ENCODE measurements at regions not wholly inside any gene's neighbourhood (a gene's known extent, or its start where the extent isn't known, plus 50 kb on each side); places are given as distances from the start of the nearest gene placed in this dataset.
A peak's percentile ranks its signal among the peaks of the same experiment; 100 is the strongest.
"Not testable (repeated sequence)": the region's sequence is repeated elsewhere in the genome, so short reads cannot be mapped to it uniquely, and the experiment has no call there.

DNA sequence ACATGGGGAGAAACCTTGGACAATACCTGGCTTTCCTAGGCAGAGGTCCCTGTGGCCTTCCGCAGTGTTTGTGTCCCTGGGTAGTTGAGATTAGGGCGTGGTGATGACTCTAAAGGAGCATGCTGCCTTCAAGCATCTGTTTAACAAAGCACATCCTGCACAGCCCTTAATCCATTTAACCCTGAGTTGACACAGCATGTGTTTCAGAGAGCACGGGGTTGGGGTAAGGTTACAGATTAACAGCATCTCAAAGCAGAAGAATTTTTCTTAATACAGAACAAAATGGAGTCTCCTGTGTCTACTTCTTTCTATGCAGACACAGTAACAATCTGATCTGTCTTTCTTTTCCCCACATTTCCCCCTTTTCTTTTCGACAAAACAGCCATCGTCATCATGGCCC is 244.7 kb upstream of the PRKCQ start:
- CTCF ChIA-PET; BruUV-seq (replicated peaks); ATAC-seq: not testable (repeated sequence)

GRCh38 chr10:6823770-6824169 is 243.7 kb upstream of the PRKCQ start:
- no peak for TF ChIP-seq EZH2phosphoT487 (IDR thresholded peaks at IDR 0.05; ENCODE audit: borderline replicate concordance, low read length)
- TF ChIP-seq, protein P1, sequence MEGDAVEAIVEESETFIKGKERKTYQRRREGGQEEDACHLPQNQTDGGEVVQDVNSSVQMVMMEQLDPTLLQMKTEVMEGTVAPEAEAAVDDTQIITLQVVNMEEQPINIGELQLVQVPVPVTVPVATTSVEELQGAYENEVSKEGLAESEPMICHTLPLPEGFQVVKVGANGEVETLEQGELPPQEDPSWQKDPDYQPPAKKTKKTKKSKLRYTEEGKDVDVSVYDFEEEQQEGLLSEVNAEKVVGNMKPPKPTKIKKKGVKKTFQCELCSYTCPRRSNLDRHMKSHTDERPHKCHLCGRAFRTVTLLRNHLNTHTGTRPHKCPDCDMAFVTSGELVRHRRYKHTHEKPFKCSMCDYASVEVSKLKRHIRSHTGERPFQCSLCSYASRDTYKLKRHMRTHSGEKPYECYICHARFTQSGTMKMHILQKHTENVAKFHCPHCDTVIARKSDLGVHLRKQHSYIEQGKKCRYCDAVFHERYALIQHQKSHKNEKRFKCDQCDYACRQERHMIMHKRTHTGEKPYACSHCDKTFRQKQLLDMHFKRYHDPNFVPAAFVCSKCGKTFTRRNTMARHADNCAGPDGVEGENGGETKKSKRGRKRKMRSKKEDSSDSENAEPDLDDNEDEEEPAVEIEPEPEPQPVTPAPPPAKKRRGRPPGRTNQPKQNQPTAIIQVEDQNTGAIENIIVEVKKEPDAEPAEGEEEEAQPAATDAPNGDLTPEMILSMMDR (conservative IDR thresholded peaks at IDR 0.05; ENCODE audit: low read depth, low read length) = no peak
- no peak for TF ChIP-seq EZH2 (IDR thresholded peaks at IDR 0.05; ENCODE audit: low read length, unreplicated experiment)
- no peaks in the 10 kb centered on the region for H3K36me3 ChIP-seq (ENCODE audit: low read depth, low read length)
- ChIA-PET POLR2A (ENCODE audit: unreplicated experiment) (no interaction called here), CTCF (no interaction called here)
- H3K4me2 ChIP-seq (ENCODE audit: low read length) = no peak overlapping the region
- no peaks in the 10 kb centered on the region for H3K79me2 ChIP-seq (ENCODE audit: low read length)
- no peaks in the 10 kb centered on the region for H3K4me1 ChIP-seq (ENCODE audit: insufficient read depth, low read length)
- no peaks in the 10 kb centered on the region for H3F3A ChIP-seq (ENCODE audit: low read length, unreplicated experiment)
- intact Hi-C loops (cut with micrococcal nuclease) = no loop called here
- no peak overlapping the region for H3K9ac ChIP-seq (ENCODE audit: low read length)
- H3K9me2 ChIP-seq (replicated peaks; ENCODE audit: low read length) = no peaks in the 10 kb centered on the region
- H3K9me3 ChIP-seq (ENCODE audit: low read length) = no peaks in the 10 kb centered on the region
- no peak overlapping the region for H3K27ac ChIP-seq (ENCODE audit: low read length)
- no peaks in the 10 kb centered on the region for H3K27me3 ChIP-seq (ENCODE audit: low read length)
- H2AFZ ChIP-seq (ENCODE audit: low read length) = no peak overlapping the region
- no peak overlapping the region for H3K4me3 ChIP-seq (ENCODE audit: low read length)
- no peaks in the 10 kb centered on the region for H4K20me1 ChIP-seq (ENCODE audit: low read length)
- no peak for ATAC-seq
- peak; percentile 1 for DNase-seq
- BruUV-seq (replicated peaks) = no TSS peak

More for the DNA sequence above, 244.7 kb upstream of the PRKCQ start:
- H3K4me1 ChIP-seq (ENCODE audit: insufficient read depth, low read length); intact Hi-C loops (cut with micrococcal nuclease); H4K20me1 ChIP-seq (ENCODE audit: low read length); H3K4me2 ChIP-seq (ENCODE audit: low read length); POLR2A ChIA-PET (ENCODE audit: unreplicated experiment); H3F3A ChIP-seq (ENCODE audit: low read length, unreplicated experiment); H3K9ac ChIP-seq (ENCODE audit: low read length); H3K9me2 ChIP-seq (replicated peaks; ENCODE audit: low read length); H3K27ac ChIP-seq (ENCODE audit: low read length); H3K9me3 ChIP-seq (ENCODE audit: low read length); H3K27me3 ChIP-seq (ENCODE audit: low read length); H2AFZ ChIP-seq (ENCODE audit: low read length); H3K36me3 ChIP-seq (ENCODE audit: low read depth, low read length); H3K4me3 ChIP-seq (ENCODE audit: low read length); DNase-seq; H3K79me2 ChIP-seq (ENCODE audit: low read length): not testable (repeated sequence)

GRCh38 chr10:6819301-6819700 is 239.2 kb upstream of the PRKCQ start:
- no peaks in the 10 kb centered on the region for H3F3A ChIP-seq (ENCODE audit: low read length, unreplicated experiment)
- intact Hi-C loops (cut with micrococcal nuclease) = no loop called here
- BruUV-seq (replicated peaks) = no TSS peak
- H3K9me3 ChIP-seq (ENCODE audit: low read length) = no peaks in the 10 kb centered on the region
- no peak overlapping the region for H3K27ac ChIP-seq (ENCODE audit: low read length)
- H2AFZ ChIP-seq (ENCODE audit: low read length) = no peak overlapping the region
- no peaks in the 10 kb centered on the region for H3K36me3 ChIP-seq (ENCODE audit: low read depth, low read length)
- H4K20me1 ChIP-seq (ENCODE audit: low read length) = no peaks in the 10 kb centered on the region
- no peak for DNase-seq
- H3K4me1 ChIP-seq (ENCODE audit: insufficient read depth, low read length) = no peaks in the 10 kb centered on the region
- POLR2A ChIA-PET (ENCODE audit: unreplicated experiment) = no interaction called here
- TF ChIP-seq EZH2phosphoT487 (IDR thresholded peaks at IDR 0.05; ENCODE audit: borderline replicate concordance, low read length) (no peak), EZH2 (IDR thresholded peaks at IDR 0.05; ENCODE audit: low read length, unreplicated experiment) (no peak)
- TF ChIP-seq, protein P1 (conservative IDR thresholded peaks at IDR 0.05; ENCODE audit: low read depth, low read length) = no peak
- ATAC-seq = no peak
- CTCF ChIA-PET = no interaction called here
- no peak overlapping the region for H3K9ac ChIP-seq (ENCODE audit: low read length)
- no peaks in the 10 kb centered on the region for H3K79me2 ChIP-seq (ENCODE audit: low read length)
- no peaks in the 10 kb centered on the region for H3K27me3 ChIP-seq (ENCODE audit: low read length)
- H3K9me2 ChIP-seq (replicated peaks; ENCODE audit: low read length) = no peaks in the 10 kb centered on the region
- H3K4me2 ChIP-seq (ENCODE audit: low read length) = no peak overlapping the region
- no peak overlapping the region for H3K4me3 ChIP-seq (ENCODE audit: low read length)
